Mononuclear cell (primary cell): ENCODE measurements at regions not wholly inside any gene's neighbourhood (a gene's known extent, or its start where the extent isn't known, plus 50 kb on each side); places are given as distances from the start of the nearest gene placed in this dataset.
A peak's percentile ranks its signal among the peaks of the same experiment; 100 is the strongest.

Source experiments
- H3K27me3 ChIP-seq: 2 replicates; pipeline ENCODE4 v1.6.0; 2011; ENCODE audit warnings: low read length, control low read depth; ENCODE audit not compliant: insufficient read depth
- H3K4me1 ChIP-seq: 2 replicates; pipeline ENCODE4 v1.5.1; 2011; ENCODE audit warnings: mild to moderate bottlenecking, low read length, control low read depth; ENCODE audit not compliant: insufficient read depth
- H3K4me3 ChIP-seq: 2 replicates; pipeline ENCODE4 v1.5.1; 2011; ENCODE audit warnings: mild to moderate bottlenecking, low read length, moderate library complexity
- H3K9me3 ChIP-seq: 2 replicates; pipeline ENCODE4 v1.5.1; 2011; ENCODE audit warnings: low read depth, mild to moderate bottlenecking, control low read depth, low read length

DNA sequence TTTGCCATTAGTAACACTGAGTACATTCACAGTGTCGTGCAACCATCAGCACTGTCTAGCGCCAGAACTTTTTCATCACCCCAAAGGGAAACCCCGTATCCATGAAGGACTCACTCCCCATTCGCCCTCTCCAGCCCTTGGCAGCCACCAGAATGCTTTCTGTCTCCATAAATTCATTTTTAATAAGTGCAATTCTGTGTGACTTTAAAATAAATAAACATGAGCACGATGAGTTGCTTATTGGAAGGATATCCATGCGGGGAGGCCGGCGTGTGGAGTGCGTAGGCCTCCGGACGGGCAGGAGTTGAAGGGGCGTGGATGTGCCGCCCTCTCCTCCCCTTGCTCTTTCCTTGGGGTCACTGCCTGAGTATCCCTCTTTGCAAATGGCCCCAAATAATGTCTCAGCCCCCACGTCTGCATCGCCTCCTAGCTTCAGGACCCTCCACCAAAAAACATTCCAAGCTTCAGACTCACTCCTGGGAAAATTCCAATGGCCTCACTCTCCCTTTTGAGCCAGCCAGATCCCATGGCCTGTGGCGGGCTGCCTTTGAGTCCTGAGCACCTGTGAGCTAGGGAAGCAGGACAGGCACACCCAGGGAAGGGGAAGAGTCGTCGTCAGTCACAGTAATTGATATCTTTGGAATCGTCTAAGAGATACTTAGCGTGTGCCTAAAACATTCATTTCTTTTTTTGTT lies 306.3 kb downstream of the SEC14L1 start:
- H3K9me3 ChIP-seq = no peaks in the 10 kb centered on the region
- no peaks in the 10 kb centered on the region for H3K27me3 ChIP-seq
- no peak overlapping the region for H3K4me3 ChIP-seq

DNA sequence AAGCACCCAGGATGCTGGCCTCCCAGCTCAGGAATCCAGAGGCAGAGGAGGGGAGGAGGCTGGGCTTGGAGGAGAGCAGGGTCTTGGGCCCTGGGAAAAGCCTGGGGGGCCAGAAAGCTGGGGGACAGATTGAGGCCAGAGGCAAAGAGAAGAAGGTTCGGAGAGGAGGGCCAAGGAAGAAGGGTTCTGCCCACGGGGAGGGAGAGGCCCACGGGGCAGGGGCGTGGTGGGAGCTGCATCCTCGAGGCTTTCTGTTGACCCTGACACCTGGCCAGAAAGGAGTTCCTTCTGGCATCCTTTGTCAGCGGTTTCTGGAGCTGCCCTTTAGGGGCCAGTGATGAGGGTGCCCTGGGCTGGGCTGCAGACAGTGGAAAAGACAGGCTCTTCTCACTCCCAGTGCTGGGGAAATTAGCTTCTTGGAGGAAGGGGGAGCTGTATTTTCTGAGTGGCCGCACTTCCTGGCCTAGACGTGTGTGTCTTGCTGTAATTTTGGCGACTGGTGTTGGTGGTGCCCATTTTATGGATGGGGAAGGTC lies 308.7 kb downstream of the SEC14L1 start:
- Histone ChIP-seq H3K9me3 (no peaks in the 10 kb centered on the region), H3K27me3 (no peaks in the 10 kb centered on the region), H3K4me3 (no peak overlapping the region), H3K4me1 (peaks cover 90% of the 10 kb centered on the region)

More for the DNA sequence above, 306.3 kb downstream of the SEC14L1 start:
- H3K4me1 ChIP-seq = peaks cover 90% of the 10 kb centered on the region

DNA sequence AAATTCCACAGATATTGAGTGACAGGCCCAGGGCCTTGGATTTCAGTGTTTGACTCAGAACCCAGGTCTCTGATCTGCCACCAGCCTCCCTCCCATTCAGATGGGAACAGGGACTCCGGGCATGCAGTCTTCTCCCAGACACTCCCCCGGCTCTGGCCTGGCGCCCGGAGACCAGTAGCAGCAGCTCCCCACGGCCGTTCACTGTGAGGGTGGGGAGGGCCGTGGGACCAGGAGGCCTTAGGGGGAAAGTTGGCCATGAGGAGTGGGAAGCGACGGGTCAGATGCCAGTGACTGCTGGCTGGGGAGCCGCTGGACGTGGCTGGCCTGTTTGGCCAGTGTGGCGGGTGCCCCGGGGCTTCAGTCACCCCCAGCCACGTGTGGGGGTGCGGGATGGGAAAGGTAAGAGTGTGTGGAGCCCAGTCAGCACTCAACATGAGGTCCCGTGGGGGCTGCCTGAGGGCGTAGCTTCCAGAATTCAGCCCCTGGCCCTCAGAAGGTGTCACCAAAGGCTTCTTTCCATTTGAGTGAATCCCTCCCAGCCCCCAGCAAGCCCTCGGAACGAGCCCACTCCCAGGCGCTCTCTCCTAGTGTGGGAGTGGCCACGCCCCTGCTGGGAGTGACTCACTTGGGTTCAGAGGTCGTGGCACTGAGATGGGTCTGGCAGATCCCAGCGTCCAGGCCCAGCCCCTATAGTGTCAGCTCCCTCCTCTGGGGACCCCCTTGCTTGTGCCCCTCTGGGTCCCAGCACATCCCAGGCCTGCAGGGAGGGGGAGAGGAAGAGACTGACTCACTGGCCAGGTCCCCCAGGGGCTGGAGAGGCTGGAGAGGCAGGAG lies 309.4 kb downstream of the SEC14L1 start:
- no peaks in the 10 kb centered on the region for H3K27me3 ChIP-seq
- H3K4me1 ChIP-seq = peaks cover 90% of the 10 kb centered on the region
- peak overlapping the region; percentile 86 for H3K4me3 ChIP-seq
- H3K9me3 ChIP-seq = no peaks in the 10 kb centered on the region

DNA sequence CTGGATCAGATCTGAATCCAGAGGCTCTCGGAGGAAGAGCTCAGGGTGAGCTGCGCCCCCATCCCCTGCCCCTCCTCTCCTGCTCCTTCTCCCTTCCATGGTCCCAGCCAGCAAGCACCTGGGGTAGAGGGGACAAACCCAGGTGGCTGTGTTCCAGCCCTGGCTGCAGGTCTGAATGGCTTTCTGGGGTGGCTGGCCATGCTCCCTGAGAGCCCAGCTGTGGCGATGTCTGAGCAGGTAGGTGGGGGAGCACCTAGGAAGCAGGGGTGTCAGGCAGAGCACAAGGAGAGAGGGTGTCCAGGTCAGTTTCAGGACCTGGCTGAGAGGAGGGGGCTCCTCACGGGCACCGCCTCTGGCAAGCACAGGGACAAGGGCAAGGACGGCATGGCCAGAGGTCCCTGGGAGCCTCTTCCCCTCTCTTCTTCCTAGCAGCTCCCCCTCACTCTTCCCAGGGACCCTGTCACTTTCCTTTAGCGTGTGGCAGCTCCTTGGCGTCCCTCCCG lies 310.0 kb downstream of the SEC14L1 start:
- Histone ChIP-seq H3K4me1 (peaks cover 90% of the 10 kb centered on the region), H3K4me3 (peak overlapping the region; percentile 86), H3K27me3 (no peaks in the 10 kb centered on the region), H3K9me3 (no peaks in the 10 kb centered on the region)

DNA sequence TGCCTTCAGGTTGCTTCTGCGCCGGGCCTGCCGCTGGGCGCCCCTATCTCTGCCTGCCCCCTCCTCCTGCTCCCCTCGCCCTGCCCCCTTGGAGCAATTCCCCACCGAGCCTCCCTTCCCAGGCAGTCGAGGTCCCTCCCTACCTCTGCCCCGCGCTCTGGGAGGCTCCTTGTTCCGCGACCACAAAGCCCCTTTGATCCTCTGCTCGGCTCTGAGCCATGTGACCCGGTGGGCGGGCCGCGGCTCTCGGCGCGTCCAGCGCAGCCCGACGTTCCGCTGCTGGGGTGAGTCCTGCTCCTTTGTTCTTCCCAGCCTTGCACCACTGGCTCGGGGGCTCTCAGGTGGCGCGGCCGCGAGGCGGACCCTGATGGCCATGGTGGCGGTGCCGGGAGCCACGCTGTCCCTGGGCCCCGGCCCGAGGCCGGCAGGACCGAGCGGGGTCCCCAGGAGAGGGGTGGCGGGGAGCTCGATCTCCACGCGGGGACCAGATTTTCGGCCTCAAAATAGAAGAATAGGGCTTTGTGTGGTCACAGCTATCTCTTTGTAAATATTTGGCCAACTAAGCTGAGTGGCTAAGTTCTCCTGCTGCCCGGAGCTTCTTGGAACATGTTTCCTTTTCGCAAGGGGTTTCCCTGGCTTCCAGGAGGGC lies 310.6 kb downstream of the SEC14L1 start:
- H3K4me1 ChIP-seq = peaks cover 90% of the 10 kb centered on the region
- H3K4me3 ChIP-seq = peak overlapping the region; percentile 86
- no peaks in the 10 kb centered on the region for H3K9me3 ChIP-seq
- no peaks in the 10 kb centered on the region for H3K27me3 ChIP-seq

DNA sequence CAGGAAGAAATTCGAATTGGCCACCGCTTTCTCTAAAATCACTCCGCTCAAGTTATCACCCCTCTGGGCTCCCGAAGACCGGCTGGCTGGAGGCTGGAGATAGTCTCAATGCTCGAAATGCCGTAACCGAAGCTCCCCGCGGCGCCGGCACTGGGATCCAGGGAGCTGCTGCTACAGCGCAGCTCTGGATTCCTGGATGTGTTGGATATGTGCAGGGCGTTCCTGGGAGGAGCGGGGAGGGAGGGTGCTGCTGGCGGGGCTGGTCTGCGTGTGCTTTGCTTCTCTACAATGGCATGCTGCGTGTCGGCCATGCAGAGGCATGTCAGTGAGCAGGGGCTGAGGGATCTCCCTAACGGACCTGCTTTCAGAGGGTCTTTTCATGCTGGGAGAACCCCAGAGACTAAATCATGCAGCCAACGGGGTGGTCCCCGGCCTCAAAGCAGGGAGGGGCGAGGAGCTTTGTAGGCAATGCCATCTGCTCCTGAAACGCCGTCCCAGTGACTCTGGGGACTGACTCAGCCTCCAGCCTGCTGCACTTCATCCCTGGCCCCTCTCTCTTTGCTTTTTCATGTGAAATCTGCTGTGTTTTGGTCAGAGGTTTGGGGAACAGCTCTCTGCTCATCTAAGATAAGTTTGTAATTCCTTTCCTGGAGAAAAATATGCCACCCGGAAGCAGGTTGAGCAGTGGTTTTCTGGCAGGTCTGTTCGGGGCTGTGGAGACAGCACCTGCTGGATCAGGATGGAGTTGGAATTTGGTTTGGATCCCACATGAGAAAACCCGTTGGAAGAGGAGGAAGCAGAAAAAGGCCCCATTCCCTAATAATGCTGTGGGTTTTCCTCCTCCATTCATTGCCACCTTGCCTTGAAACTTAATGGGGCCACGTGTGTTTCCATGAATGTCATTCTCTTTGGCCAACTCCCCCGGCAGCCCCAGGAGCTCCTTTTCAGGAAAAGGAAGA lies 311.4 kb downstream of the SEC14L1 start:
- Histone ChIP-seq H3K4me3 (peak overlapping the region; percentile 86), H3K4me1 (peaks cover 90% of the 10 kb centered on the region), H3K9me3 (no peaks in the 10 kb centered on the region), H3K27me3 (no peaks in the 10 kb centered on the region)

DNA sequence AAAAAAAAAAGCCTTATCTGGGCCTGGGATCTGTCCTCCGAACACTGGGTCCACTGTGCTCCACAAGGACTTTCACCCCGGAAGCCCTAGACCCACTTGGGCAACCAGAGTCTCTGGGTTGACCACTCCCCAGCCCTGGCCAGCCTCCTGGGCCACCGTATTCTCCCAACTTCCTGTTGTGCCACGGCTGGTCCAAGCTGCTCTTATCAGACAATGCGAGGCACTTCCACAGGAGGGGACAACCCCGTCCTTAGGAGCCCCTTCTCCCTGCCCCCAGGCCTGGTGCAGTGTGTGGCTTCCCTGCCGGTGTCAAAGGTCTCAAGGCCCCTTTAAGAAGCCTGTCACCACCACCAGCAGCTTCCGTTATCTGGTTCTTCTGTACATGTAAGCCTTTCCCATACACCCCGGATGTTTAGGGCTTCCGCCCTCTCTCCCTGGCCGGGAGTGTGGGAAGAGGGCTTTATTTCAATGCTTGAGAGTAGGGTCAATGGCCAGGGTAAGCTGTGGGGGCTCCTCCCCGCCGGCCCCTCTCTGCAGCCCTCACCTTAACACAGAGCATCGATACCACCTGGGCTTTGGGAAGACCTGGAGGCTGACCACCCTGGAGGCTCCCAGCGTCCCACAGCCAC lies 313.0 kb downstream of the SEC14L1 start:
- no peaks in the 10 kb centered on the region for H3K27me3 ChIP-seq
- H3K4me1 ChIP-seq = peaks cover 90% of the 10 kb centered on the region
- H3K9me3 ChIP-seq = no peaks in the 10 kb centered on the region
- H3K4me3 ChIP-seq = peak overlapping the region; percentile 86

DNA sequence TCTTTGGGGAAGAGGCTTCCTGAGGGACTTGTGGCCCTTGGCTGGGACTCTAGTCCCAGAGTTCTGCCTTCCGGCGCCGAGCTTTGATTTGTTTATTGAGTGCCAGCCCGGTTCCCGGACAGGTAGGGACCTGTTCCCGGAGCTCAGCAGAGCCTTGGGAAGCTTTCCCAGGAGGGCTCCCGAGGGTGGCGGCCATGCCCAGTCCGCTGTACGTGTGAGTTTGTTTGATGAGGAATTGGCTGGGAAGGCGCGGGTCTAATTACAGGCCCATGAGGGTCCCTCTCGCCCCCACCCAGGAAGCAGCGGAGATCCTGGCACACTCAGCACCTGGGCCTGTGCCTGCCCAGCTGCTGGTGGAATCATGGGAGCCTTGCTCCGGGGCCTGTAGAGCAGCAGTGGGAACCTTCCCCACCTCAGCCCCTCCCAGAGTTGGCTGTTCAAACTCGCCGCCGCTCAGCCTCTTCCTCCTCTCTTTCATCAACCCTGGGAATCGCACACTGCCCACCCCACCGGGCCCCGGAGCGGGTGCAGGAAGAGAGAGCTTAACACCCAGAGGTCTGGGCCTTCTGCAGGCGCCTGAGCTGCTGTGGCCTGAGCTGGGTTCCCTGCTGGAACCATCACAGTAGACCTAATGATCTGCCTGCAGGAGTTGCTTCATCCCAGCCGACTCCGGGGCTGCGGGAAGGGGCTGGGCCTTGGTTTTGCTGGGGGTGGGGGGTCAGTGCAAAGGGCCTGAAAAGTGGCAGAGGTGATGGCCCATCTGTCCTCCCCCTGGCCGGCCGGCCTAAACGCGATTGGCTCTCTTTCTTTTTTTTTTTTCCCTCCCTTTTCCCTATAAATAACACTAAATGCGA lies 313.7 kb downstream of the SEC14L1 start:
- Histone ChIP-seq H3K4me3 (peak overlapping the region; percentile 86), H3K27me3 (no peaks in the 10 kb centered on the region), H3K9me3 (no peaks in the 10 kb centered on the region), H3K4me1 (peaks cover 90% of the 10 kb centered on the region)

DNA sequence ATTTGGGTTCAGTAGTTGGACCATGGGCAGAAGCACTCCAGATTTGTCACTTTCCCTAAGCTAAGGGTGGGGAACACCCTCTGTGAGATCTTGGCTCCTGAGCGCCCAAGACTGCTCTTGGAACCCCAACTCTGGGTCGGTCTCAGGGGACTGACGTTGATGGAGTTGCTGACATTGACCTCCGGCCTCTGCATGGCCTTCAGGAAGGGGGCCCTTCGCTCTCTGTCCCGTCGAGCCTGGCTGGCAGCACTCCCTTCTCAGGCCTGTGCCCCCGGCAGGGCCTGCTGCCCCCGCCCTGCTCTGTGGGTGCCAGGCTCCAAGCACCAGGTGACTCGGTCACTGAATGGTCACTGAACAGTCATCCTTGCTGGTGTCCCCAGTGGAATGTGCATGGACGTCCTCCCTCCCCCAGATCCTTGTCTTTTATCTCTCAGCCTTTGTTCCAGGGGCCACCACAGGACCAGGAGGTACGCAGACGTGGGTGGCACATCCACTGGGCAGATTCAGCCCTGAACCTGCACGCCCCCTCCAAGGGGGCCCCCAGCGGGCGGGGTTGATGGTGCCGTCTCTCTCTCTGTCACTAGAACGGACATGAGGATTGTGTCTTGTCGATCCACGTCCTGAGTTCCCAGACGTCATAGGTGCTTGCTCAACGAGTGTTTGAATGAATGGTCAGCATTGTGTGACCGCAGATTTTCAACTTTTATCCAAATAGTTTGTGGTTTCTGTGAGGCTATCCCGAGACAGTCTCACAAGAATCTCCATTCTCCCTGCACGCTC lies 314.5 kb downstream of the SEC14L1 start:
- Histone ChIP-seq H3K4me1 (peaks cover 90% of the 10 kb centered on the region), H3K9me3 (no peaks in the 10 kb centered on the region), H3K4me3 (peak overlapping the region; percentile 86), H3K27me3 (no peaks in the 10 kb centered on the region)

DNA sequence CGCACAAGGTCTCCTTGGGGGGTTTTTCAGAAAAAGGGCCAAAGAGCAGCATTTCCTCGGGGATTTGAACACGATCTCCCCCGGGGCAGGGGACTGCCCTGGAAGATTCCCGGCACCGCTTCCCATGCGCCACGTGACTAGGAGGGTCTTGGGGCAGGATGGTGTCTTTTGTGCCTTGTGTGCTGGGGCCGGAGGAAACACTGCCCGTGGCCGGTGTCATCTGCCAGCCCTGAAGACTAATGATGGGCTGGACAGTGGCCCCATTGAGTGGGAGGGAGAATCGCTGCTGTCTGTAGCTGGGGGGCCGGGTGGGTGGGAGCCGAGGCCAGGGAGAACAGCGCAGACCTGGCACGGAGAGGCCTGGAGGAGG lies 315.1 kb downstream of the SEC14L1 start:
- no peaks in the 10 kb centered on the region for H3K27me3 ChIP-seq
- peak overlapping the region; percentile 86 for H3K4me3 ChIP-seq
- H3K4me1 ChIP-seq = peaks cover 90% of the 10 kb centered on the region
- H3K9me3 ChIP-seq = no peaks in the 10 kb centered on the region

DNA sequence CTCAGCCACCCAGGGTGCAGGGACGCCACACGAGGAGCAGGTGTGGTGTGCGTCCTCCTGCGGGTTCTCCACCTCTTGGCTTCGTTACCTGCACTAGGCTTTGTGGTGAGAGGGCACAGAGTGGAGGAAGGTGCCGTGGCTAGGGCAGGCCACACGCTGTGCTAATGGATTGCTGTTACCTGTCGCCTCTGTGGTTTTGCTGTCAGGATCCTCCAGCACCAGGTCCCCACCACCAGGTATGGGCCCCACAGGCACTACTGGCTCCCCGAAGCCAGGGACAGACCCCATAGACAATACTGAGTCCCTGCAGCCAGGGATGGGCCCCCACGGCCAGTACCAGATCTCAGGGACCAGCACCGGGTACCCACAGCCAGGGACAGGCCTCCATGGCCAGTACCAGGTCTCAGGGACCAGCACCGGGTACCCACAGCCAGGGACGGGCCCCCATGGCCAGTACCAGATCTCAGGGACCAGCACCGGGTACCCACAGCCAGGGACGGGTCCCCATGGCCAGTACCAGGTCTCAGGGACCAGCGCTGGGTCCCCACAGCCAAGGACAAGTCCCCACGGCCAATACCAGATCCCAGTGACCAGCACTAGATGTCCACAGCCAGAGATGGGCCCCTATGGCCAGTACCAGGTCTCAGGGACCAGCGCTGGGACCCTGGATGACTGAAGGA lies 315.6 kb downstream of the SEC14L1 start:
- Histone ChIP-seq H3K4me1 (peaks cover 94% of the 10 kb centered on the region), H3K4me3 (peak overlapping the region; percentile 86), H3K27me3 (no peaks in the 10 kb centered on the region), H3K9me3 (no peaks in the 10 kb centered on the region)

DNA sequence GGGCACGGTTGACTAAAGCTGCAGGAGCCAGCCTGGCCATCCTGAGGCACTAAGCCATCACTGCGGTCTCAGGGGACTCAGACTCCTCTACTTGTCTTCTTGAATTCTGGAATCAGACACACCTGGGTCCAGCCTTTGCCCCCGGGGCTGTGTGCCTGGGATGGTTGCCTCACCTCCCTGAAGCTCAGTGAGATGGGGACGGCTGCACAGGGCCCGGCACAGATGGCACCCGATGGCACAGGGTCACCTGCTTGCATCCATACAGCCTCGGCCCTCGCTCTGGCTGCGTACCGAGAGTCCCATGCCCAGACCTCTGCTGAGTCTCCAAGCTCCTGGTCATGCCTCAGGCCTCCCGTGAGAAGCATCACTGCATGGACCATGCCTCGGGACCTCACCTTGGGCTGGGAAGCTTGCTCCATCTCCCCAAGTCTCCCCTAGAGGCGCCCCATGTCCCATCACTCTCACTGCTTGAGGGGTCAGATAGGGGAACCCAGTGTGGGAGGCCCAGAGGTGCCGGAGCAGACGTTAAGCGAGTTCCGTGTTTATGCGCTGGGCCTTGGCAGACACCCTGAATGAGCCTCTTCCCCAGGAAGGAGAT lies 316.3 kb downstream of the SEC14L1 start:
- no peaks in the 10 kb centered on the region for H3K27me3 ChIP-seq
- peak overlapping the region; percentile 86 for H3K4me3 ChIP-seq
- H3K9me3 ChIP-seq = no peaks in the 10 kb centered on the region
- peaks cover 100% of the 10 kb centered on the region for H3K4me1 ChIP-seq
